H1 (cell line): ENCODE measurements at regions not wholly inside any gene's neighbourhood (a gene's known extent, or its start where the extent isn't known, plus 50 kb on each side); places are given as distances from the start of the nearest gene placed in this dataset.

Experiments
- CTCF ChIA-PET: fragments of 300-600 bp; sonication (Branson Sonifier 250); formaldehyde crosslinking; loops from one replicate; lab custom pipeline; 2021; ENCODE audit not compliant: partially characterized antibody; lab: Charles Lee
- POLR2A ChIA-PET: fragments of 300-600 bp; sonication (Branson Sonifier 250); formaldehyde crosslinking; loops from one replicate; lab custom pipeline; 2021; ENCODE audit warnings: inconsistent platforms; ENCODE audit not compliant: partially characterized antibody; lab: Charles Lee
- DNase-seq, 2 experiments: peaks; one replicate each; pipeline versions ENCODE4 v3.0.0 to v3.0.0-alpha.2; 2010 to 2022; ENCODE audit warnings: low spot score in 2 of 2, low read depth in 1 of 2, mixed read lengths in 1 of 2
- FAIRE-seq: peaks from 2 replicates; lab custom pipeline; 2011; peaks lifted over from hg19 to GRCh38; lab: Jason Lieb, UNC
- H2AFZ ChIP-seq: 2 replicates; pipeline ENCODE4 v1.8.1; 2012; ENCODE audit warnings: low read length, inconsistent platforms
- H2AK5ac ChIP-seq: 2 replicates; pipeline ENCODE4 v1.6.1; 2013; ENCODE audit warnings: low read depth, low read length
- H2BK120ac ChIP-seq: replicated peaks from 2 replicates; pipeline ENCODE3; 2013; ENCODE audit warnings: low read depth, low read length, inconsistent platforms
- H2BK12ac ChIP-seq: 2 replicates; pipeline ENCODE4 v1.6.1; 2013; ENCODE audit warnings: low read depth, low read length
- H2BK15ac ChIP-seq: 2 replicates; pipeline ENCODE4 v1.6.1; 2013; ENCODE audit warnings: low read length
- H2BK20ac ChIP-seq: 2 replicates; pipeline ENCODE4 v1.6.1; 2013; ENCODE audit warnings: low read length
- H2BK5ac ChIP-seq: 2 replicates; pipeline ENCODE4 v1.6.1; 2013; ENCODE audit warnings: low read depth, low read length
- H3K14ac ChIP-seq: 2 replicates; pipeline ENCODE4 v1.6.1; 2013; ENCODE audit warnings: inconsistent platforms; ENCODE audit not compliant: insufficient read length
- H3K18ac ChIP-seq: 2 replicates; pipeline ENCODE4 v1.6.1; 2013; ENCODE audit warnings: low read length; ENCODE audit errors: extremely low read depth
- H3K23ac ChIP-seq: 2 replicates; pipeline ENCODE4 v1.6.1; 2013; ENCODE audit warnings: inconsistent platforms; ENCODE audit not compliant: insufficient read length
- H3K23me2 ChIP-seq: 2 replicates; pipeline ENCODE4 v1.6.1; 2013; ENCODE audit warnings: low read depth, low read length
- H3K27ac ChIP-seq: 2 replicates; pipeline ENCODE4 v1.6.1; 2011; ENCODE audit warnings: low read depth, low read length, inconsistent platforms
- H3K27me3 ChIP-seq, 4 experiments: replicated peaks in 1 of 4; 1 replicate in 1 of 4; 2 replicates in 3 of 4; pipeline versions ENCODE4 v1.6.1 to v1.8.1; 2011 to 2013; ENCODE audit warnings: low read length in 3 of 4, mild to moderate bottlenecking in 3 of 4, inconsistent platforms in 2 of 4, mixed read lengths in 2 of 4, moderate library complexity in 1 of 4; ENCODE audit not compliant: control insufficient read depth in 3 of 4, insufficient read depth in 3 of 4; ENCODE audit errors: extremely low read depth in 1 of 4
- H3K36me3 ChIP-seq, 4 experiments: 2 replicates each; pipeline versions ENCODE4 v1.6.1 to v1.8.1; 2011 to 2013; ENCODE audit warnings: mild to moderate bottlenecking in 4 of 4, low read length in 3 of 4, moderate library complexity in 2 of 4, control low read depth in 1 of 4, inconsistent platforms in 1 of 4; ENCODE audit not compliant: insufficient read depth in 4 of 4, control insufficient read depth in 2 of 4
- H3K4ac ChIP-seq: replicated peaks from 2 replicates; pipeline ENCODE3; 2013; ENCODE audit warnings: low read length, low read depth, mixed read lengths, inconsistent platforms; ENCODE audit not compliant: insufficient read length
- H3K4me1 ChIP-seq, 4 experiments: replicated peaks in 1 of 4; 1 replicate in 1 of 4; 2 replicates in 3 of 4; pipeline versions ENCODE4 v1.6.1 to v1.8.1; 2011 to 2013; ENCODE audit warnings: low read length in 3 of 4, inconsistent platforms in 2 of 4, mixed read lengths in 1 of 4; ENCODE audit not compliant: insufficient read depth in 4 of 4, control insufficient read depth in 3 of 4
- H3K4me2 ChIP-seq, 2 experiments: 2 replicates each; pipeline versions ENCODE4 v1.6.1 to v1.8.1; 2011 to 2013; ENCODE audit warnings: low read depth in 2 of 2, low read length in 2 of 2, control low read depth in 1 of 2, inconsistent platforms in 1 of 2, mild to moderate bottlenecking in 1 of 2; ENCODE audit not compliant: insufficient read depth in 1 of 2
- H3K4me3 ChIP-seq, 4 experiments: fragments of 200-600, 300-600 bp in 1 of 4; sonication (generic), shearing (Covaris generic), sonication (Bioruptor Twin) in 1 of 4; 2 replicates each; pipeline versions ENCODE4 v1.5.1 to v1.8.1; 2011 to 2016; ENCODE audit warnings: low read length in 4 of 4, low read depth in 3 of 4, control low read depth in 2 of 4, inconsistent platforms in 2 of 4, mild to moderate bottlenecking in 2 of 4, mixed read lengths in 1 of 4, moderate library complexity in 1 of 4; ENCODE audit not compliant: insufficient read depth in 2 of 4; ENCODE audit errors: extremely low read depth in 1 of 4
- H3K56ac ChIP-seq: replicated peaks from 2 replicates; pipeline ENCODE3; 2013; ENCODE audit warnings: low read depth, mild to moderate bottlenecking, mixed read lengths, low read length, inconsistent platforms; ENCODE audit not compliant: insufficient read length
- H3K79me1 ChIP-seq: 2 replicates; pipeline ENCODE4 v1.6.1; 2013; ENCODE audit warnings: low read depth, low read length, control low read depth
- H3K79me2 ChIP-seq, 2 experiments: 2 replicates each; pipeline versions ENCODE4 v1.6.1 to v1.8.1; 2012 to 2013; ENCODE audit warnings: low read length in 2 of 2, mild to moderate bottlenecking in 2 of 2, inconsistent platforms in 1 of 2; ENCODE audit not compliant: insufficient read depth in 2 of 2, control insufficient read depth in 1 of 2
- H3K9ac ChIP-seq, 4 experiments: replicated peaks in 1 of 4; 1 replicate in 1 of 4; 2 replicates in 3 of 4; pipeline versions ENCODE4 v1.6.1 to v1.8.1; 2011 to 2013; ENCODE audit warnings: low read depth in 3 of 4, low read length in 3 of 4, control low read depth in 2 of 4, mild to moderate bottlenecking in 2 of 4, moderate library complexity in 2 of 4, inconsistent platforms in 1 of 4; ENCODE audit errors: extremely low read depth in 1 of 4
- H3K9me3 ChIP-seq, 2 experiments: 2 replicates each; pipeline versions ENCODE4 v1.6.1 to v1.8.1; 2012 to 2013; ENCODE audit warnings: mild to moderate bottlenecking in 2 of 2, moderate library complexity in 2 of 2, control low read depth in 1 of 2, inconsistent platforms in 1 of 2, low read depth in 1 of 2, low read length in 1 of 2, mixed read lengths in 1 of 2; ENCODE audit not compliant: insufficient read depth in 2 of 2
- H4K20me1 ChIP-seq, 2 experiments: replicated peaks in 1 of 2; 2 replicates each; pipeline versions ENCODE3 to v1.8.1; 2011 to 2013; ENCODE audit warnings: inconsistent platforms in 2 of 2, low read length in 2 of 2, mild to moderate bottlenecking in 1 of 2; ENCODE audit not compliant: insufficient read depth in 2 of 2, control insufficient read depth in 1 of 2
- H4K5ac ChIP-seq: 2 replicates; pipeline ENCODE4 v1.6.1; 2013; ENCODE audit warnings: low read length, low read depth, mixed read lengths, inconsistent platforms; ENCODE audit not compliant: insufficient read length
- H4K8ac ChIP-seq: 2 replicates; pipeline ENCODE4 v1.8.0; 2013; ENCODE audit warnings: mild to moderate bottlenecking, moderate library complexity, low read length, inconsistent platforms; ENCODE audit not compliant: insufficient read depth; ENCODE audit errors: extremely low read depth
- H4K91ac ChIP-seq: replicated peaks from 2 replicates; pipeline ENCODE3; 2013; ENCODE audit warnings: low read length, mixed read lengths, inconsistent platforms; ENCODE audit not compliant: insufficient read length
- EGR1 ChIP-seq: IDR thresholded peaks from 2 replicates; pipeline ENCODE4 v1.6.1; 2011; ENCODE audit warnings: low read depth, low read length, borderline replicate concordance
- HDAC6 ChIP-seq: IDR thresholded peaks from one replicate; pipeline ENCODE4 v1.7.1; 2012; ENCODE audit warnings: low read depth, mild to moderate bottlenecking, inconsistent platforms, low read length, moderate library complexity
- POLR2A ChIP-seq, 2 experiments: IDR thresholded peaks; 1 replicate in 1 of 2; 2 replicates in 1 of 2; pipeline ENCODE4 v1.6.1; 2011; ENCODE audit warnings: low read depth in 2 of 2, low read length in 2 of 2, mild to moderate bottlenecking in 2 of 2; ENCODE audit errors: control extremely low read depth in 1 of 2
- SIRT6 ChIP-seq: IDR thresholded peaks from one replicate; pipeline ENCODE4 v1.7.1; 2012; ENCODE audit warnings: low read length, inconsistent platforms
- WGBS, 2 experiments: shearing (Covaris generic) in 1 of 2; methylation state at CpG; one replicate each; pipeline versions ENCODE4 v1.1.6 to v1.1.7; 2013 to 2015; ENCODE audit warnings: low lambda C conversion rate in 2 of 2, mixed read lengths in 2 of 2, inconsistent platforms in 1 of 2, low coverage in 1 of 2, missing lambda C conversion rate in 1 of 2; ENCODE audit not compliant: insufficient replicate concordance in 2 of 2, insufficient coverage in 1 of 2, insufficient read length in 1 of 2; ENCODE audit errors: extremely low coverage in 1 of 2, missing lambda C conversion rate in 1 of 2; 5-methylcytosine and 5-hydroxymethylcytosine counted together

DNA sequence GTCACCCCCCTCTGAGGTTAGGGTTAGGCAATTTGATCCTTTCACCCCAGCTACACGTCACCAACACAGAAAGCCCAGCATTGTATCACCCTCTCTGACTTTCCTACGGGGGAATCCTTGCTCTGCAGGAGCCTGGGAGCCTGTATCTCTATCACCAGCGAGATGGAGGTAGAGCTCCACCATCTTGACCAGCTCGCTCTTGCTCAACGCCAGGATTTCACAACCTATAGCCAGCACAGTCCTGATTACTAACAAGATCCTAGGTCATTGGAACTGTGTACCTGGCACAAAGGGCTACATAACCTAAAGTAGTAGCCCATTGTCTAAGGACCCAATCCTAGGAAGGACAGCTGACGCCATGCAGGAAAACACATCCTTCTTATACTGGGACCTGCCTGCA lies 66.1 kb downstream of the DMRTA2 start:
- POLR2A ChIA-PET, result no interaction called here

More for the DNA sequence above, 66.1 kb downstream of the DMRTA2 start:
- Histone ChIP-seq H3K4ac (no peak overlapping the region), H3K4me2 (no peak overlapping the region), H4K5ac (no peak overlapping the region), H2BK15ac (no peak overlapping the region), H2BK120ac (no peak overlapping the region), H3K9ac (no peak overlapping the region), H3K36me3 (no peaks in the 10 kb centered on the region), H2BK12ac (no peak overlapping the region), H4K20me1 (no peaks in the 10 kb centered on the region), H3K56ac (no peak overlapping the region), H3K79me1 (no peaks in the 10 kb centered on the region), H2BK20ac (no peak overlapping the region), H3K79me2 (no peaks in the 10 kb centered on the region), H3K18ac (no peak overlapping the region), H2AK5ac (no peak overlapping the region), H4K91ac (no peak overlapping the region), H3K27ac (no peak overlapping the region), H3K27me3 (no peaks in the 10 kb centered on the region), H3K23me2 (no peaks in the 10 kb centered on the region), H4K8ac (no peak overlapping the region), H3K4me3 (no peak overlapping the region), H2AFZ (0 out of 2 replicates have a peak overlapping the region, but pooled peaks have one; percentile 29), H3K14ac (no peak overlapping the region), H3K23ac (no peak overlapping the region), H3K4me1 (peaks cover 0 to 8% (median 0%) of the 10 kb centered on the region in 4 experiments; a peak in 1 of 7 replicates), H3K9me3 (no peaks in the 10 kb centered on the region), H2BK5ac (no peak overlapping the region)
- WGBS, 2 experiments, result 71% methylated on average over 6 of the region's 6 CpGs; no CpG with 5 or more reads in 1 of the 2 experiments
- CTCF ChIA-PET, result interaction anchor here (0.9 to 1.0 kb wide), 2 partner anchors 8 to 24 kb away, joined by 5 read pairs; no protein-coding TSS in a partner anchor
- TF ChIP-seq EGR1 (no peak), SIRT6 (no peak), HDAC6 (no peak), POLR2A (IDR thresholded peaks at IDR 0.05; ENCODE audit: control extremely low read depth in 1 of 2, low read depth in 2 of 2, low read length in 2 of 2) (no peak)
- no peak for DNase-seq
- no peak for FAIRE-seq
